ENCODE measurements at regions not wholly inside any gene's neighbourhood (a gene's known extent, or its start where the extent isn't known, plus 50 kb on each side); places are given as distances from the start of the nearest gene placed in this dataset.

- ATAC-seq = no peak
- H3K4me3 ChIP-seq = no peak overlapping the region
- intact Hi-C loops (cut with DNase I) = no loop called here
- H3K4me1 ChIP-seq = no peaks in the 10 kb centered on the region
- no peak overlapping the region for H3K27ac ChIP-seq
- no peak for DNase-seq
- no peaks in the 10 kb centered on the region for H3K36me3 ChIP-seq
- no peaks in the 10 kb centered on the region for H3K9me3 ChIP-seq
- H3K27me3 ChIP-seq = no peaks in the 10 kb centered on the region
- no peak for TF ChIP-seq CTCF (IDR thresholded peaks at IDR 0.05)
Measured at GRCh38 chr4:157576671-157577217, 356.2 kb downstream of the GRIA2 start.

GRCh38 chr4:157575339-157575738 lies 354.8 kb downstream of the GRIA2 start:
- no peaks in the 10 kb centered on the region for H3K4me1 ChIP-seq
- TF ChIP-seq CTCF (IDR thresholded peaks at IDR 0.05) = no peak
- H3K4me3 ChIP-seq = no peak overlapping the region
- H3K27ac ChIP-seq = no peak overlapping the region
- intact Hi-C loops (cut with DNase I) = no loop called here
- ATAC-seq = no peak
- H3K9me3 ChIP-seq = no peaks in the 10 kb centered on the region
- no peaks in the 10 kb centered on the region for H3K27me3 ChIP-seq
- no peaks in the 10 kb centered on the region for H3K36me3 ChIP-seq
- DNase-seq = no peak

GRCh38 chr4:157574606-157575005 lies 354.1 kb downstream of the GRIA2 start:
- H3K4me3 ChIP-seq = no peak overlapping the region

GRCh38 chr4:157572951-157573350 lies 352.4 kb downstream of the GRIA2 start:
- Histone ChIP-seq H3K4me1 (no peaks in the 10 kb centered on the region), H3K27ac (no peak overlapping the region), H3K27me3 (no peaks in the 10 kb centered on the region), H3K36me3 (no peaks in the 10 kb centered on the region), H3K9me3 (no peaks in the 10 kb centered on the region), H3K4me3 (no peak overlapping the region)
- TF ChIP-seq CTCF (IDR thresholded peaks at IDR 0.05) = no peak
- ATAC-seq = no peak
- no peak for DNase-seq
- intact Hi-C loops (cut with DNase I) = no loop called here

More at GRCh38 chr4:157574606-157575005, 354.1 kb downstream of the GRIA2 start:
- TF ChIP-seq CTCF (IDR thresholded peaks at IDR 0.05) = no peak
- intact Hi-C loops (cut with DNase I) = no loop called here
- Histone ChIP-seq H3K4me1 (no peaks in the 10 kb centered on the region), H3K27ac (no peak overlapping the region), H3K9me3 (no peaks in the 10 kb centered on the region), H3K36me3 (no peaks in the 10 kb centered on the region), H3K27me3 (no peaks in the 10 kb centered on the region)
- DNase-seq (no peak), ATAC-seq (peak; percentile 24)

- no peak for TF ChIP-seq CTCF (IDR thresholded peaks at IDR 0.05)
- Histone ChIP-seq H3K4me3 (no peak overlapping the region), H3K36me3 (no peaks in the 10 kb centered on the region), H3K4me1 (no peaks in the 10 kb centered on the region), H3K9me3 (no peaks in the 10 kb centered on the region), H3K27ac (no peak overlapping the region), H3K27me3 (no peaks in the 10 kb centered on the region)
- DNase-seq (no peak), ATAC-seq (no peak)
- intact Hi-C loops (cut with DNase I) = no loop called here
Measured at GRCh38 chr4:157572284-157572683, 351.8 kb downstream of the GRIA2 start.

- H3K36me3 ChIP-seq = no peaks in the 10 kb centered on the region
- no peak for TF ChIP-seq CTCF (IDR thresholded peaks at IDR 0.05)
- H3K4me3 ChIP-seq = no peak overlapping the region
- no peak for ATAC-seq
- no peak overlapping the region for H3K27ac ChIP-seq
- no peak for DNase-seq
- H3K4me1 ChIP-seq = no peaks in the 10 kb centered on the region
- intact Hi-C loops (cut with DNase I) = no loop called here
- H3K9me3 ChIP-seq = no peaks in the 10 kb centered on the region
- H3K27me3 ChIP-seq = no peaks in the 10 kb centered on the region
Measured at GRCh38 chr4:157564771-157565170, 344.2 kb downstream of the GRIA2 start.
